OCI-LY1 (cell line): ENCODE measurements at regions not wholly inside any gene's neighbourhood (a gene's known extent, or its start where the extent isn't known, plus 50 kb on each side); places are given as distances from the start of the nearest gene placed in this dataset.

Experiments used
- H2AFZ ChIP-seq: fragments of 200-600 bp; sonication (generic), shearing (Covaris generic); 2 replicates; pipeline ENCODE4 v1.6.0; 2014; ENCODE audit warnings: antibody characterized with exemption, mild to moderate bottlenecking, low read length
- H3F3A ChIP-seq: fragments of 200-600 bp; sonication (generic), shearing (Covaris generic); 2 replicates; pipeline ENCODE4 v1.6.0; 2014; ENCODE audit warnings: mild to moderate bottlenecking, antibody characterized with exemption, low read length, moderate library complexity; ENCODE audit not compliant: insufficient read depth
- H3K27ac ChIP-seq: fragments of 200-600 bp; sonication (generic); 2 replicates; pipeline ENCODE4 v1.5.1; 2014; ENCODE audit warnings: low read length, mixed run types, mild to moderate bottlenecking, low read depth; ENCODE audit not compliant: poor library complexity, severe bottlenecking
- H3K27me3 ChIP-seq: fragments of 200-600 bp; sonication (generic); 2 replicates; pipeline ENCODE4 v1.6.0; 2014; ENCODE audit warnings: antibody characterized with exemption, mild to moderate bottlenecking, low read length, moderate library complexity; ENCODE audit not compliant: insufficient read depth
- H3K36me3 ChIP-seq: fragments of 200-600 bp; sonication (generic); 2 replicates; pipeline ENCODE4 v1.6.1; 2014; ENCODE audit warnings: mild to moderate bottlenecking, antibody characterized with exemption, low read length, moderate library complexity, mixed read lengths; ENCODE audit not compliant: insufficient read depth
- H3K4me1 ChIP-seq: fragments of 200-600 bp; sonication (generic); 2 replicates; pipeline ENCODE4 v1.5.1; 2014; ENCODE audit warnings: mild to moderate bottlenecking, low read length, moderate library complexity; ENCODE audit not compliant: insufficient read depth, severe bottlenecking
- H3K4me2 ChIP-seq: fragments of 200-600 bp; sonication (generic), shearing (Covaris generic); 2 replicates; pipeline ENCODE4 v1.6.1; 2014; ENCODE audit warnings: low read length
- H3K4me3 ChIP-seq: fragments of 200-600 bp; sonication (generic); 2 replicates; pipeline ENCODE4 v1.5.1; 2014; ENCODE audit warnings: low read length, low read depth, mild to moderate bottlenecking, mixed read lengths; ENCODE audit not compliant: poor library complexity, severe bottlenecking
- H3K79me2 ChIP-seq: fragments of 200-600 bp; shearing (Covaris generic); 2 replicates; pipeline ENCODE4 v1.6.1; 2016; ENCODE audit warnings: mixed run types, low read length, mixed read lengths; ENCODE audit not compliant: insufficient read depth
- H3K9ac ChIP-seq: fragments of 200-600 bp; sonication (generic), shearing (Covaris generic); 2 replicates; pipeline ENCODE4 v1.6.1; 2014; ENCODE audit warnings: mild to moderate bottlenecking, low read length, mixed read lengths
- H3K9me2 ChIP-seq: fragments of 200-600 bp; sonication (generic), shearing (Covaris generic); 2 replicates; pipeline ENCODE4 v1.6.1; 2014; ENCODE audit warnings: low read depth, mild to moderate bottlenecking, low read length, mixed read lengths
- H3K9me3 ChIP-seq: fragments of 200-600 bp; shearing (Covaris generic); 2 replicates; pipeline ENCODE4 v1.6.1; 2014; ENCODE audit warnings: low read length, mixed read lengths
- H4K20me1 ChIP-seq: fragments of 200-600 bp; sonication (generic), shearing (Covaris generic); 2 replicates; pipeline ENCODE4 v1.6.0; 2016; ENCODE audit warnings: mild to moderate bottlenecking, low read length; ENCODE audit not compliant: insufficient read depth
- CTCF ChIP-seq: fragments of 200-600 bp; sonication (generic), shearing (Covaris generic); IDR thresholded peaks from 2 replicates; pipeline ENCODE4 v1.5.1; 2017; ENCODE audit warnings: mild to moderate bottlenecking, antibody characterized with exemption, low read length, moderate library complexity, mixed read lengths
- EZH2 ChIP-seq: fragments of 200-600 bp; sonication (generic), shearing (Covaris generic); IDR thresholded peaks from 2 replicates; pipeline ENCODE4 v1.8.0; 2017; ENCODE audit warnings: borderline replicate concordance, mixed run types, mild to moderate bottlenecking, antibody characterized with exemption, low read length, moderate library complexity, mixed read lengths

DNA sequence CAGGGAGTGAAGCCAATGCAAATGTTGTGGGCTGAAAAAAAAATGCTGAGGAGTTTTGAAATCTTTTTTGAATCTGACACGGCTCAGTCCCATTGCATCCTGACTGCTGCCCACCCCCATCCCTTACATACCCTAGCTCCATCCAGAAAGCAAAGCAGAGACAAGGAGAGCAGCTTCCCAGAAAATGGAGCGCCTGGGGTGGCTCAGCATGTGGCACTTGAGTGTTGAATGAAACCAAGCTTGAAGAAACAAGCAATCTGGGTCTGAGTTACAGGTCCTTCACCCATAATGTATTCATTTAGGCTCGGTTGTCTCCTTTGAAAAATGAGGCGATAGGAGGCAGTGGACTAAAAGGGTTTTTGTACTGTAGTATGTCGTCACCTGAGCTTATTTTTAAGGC, 244.2 kb upstream of the ACVR2A start:
- Histone ChIP-seq H3K9me3 (no peaks in the 10 kb centered on the region), H3F3A (no peaks in the 10 kb centered on the region), H3K79me2 (no peaks in the 10 kb centered on the region), H2AFZ (no peak overlapping the region), H3K9ac (no peak overlapping the region), H3K4me2 (no peak overlapping the region), H3K9me2 (no peaks in the 10 kb centered on the region), H4K20me1 (no peaks in the 10 kb centered on the region), H3K27ac (no peak overlapping the region), H3K36me3 (no peaks in the 10 kb centered on the region), H3K4me3 (no peak overlapping the region), H3K27me3 (no peaks in the 10 kb centered on the region), H3K4me1 (no peaks in the 10 kb centered on the region)
- TF ChIP-seq CTCF: no peak
- no peak for TF ChIP-seq EZH2

DNA sequence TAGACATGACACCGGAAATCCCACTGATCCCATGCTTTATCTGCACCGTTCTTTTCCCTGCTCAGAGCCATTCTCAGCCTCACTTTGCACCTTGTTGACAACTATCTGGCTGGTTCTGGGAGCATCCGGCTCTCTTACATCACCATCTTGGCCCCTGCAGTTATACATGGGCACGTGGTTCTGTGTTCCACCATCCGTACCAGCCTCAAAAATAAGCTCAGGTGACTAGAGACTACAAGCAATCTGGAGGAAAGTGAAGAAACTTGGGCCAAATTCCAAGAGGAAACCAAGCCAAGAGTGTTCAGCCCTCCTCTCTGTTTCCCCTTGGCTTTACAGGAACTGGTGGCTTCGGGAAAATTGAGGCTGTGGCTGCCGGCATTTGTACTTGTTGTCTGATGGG, 244.6 kb upstream of the ACVR2A start:
- Histone ChIP-seq H3F3A (no peaks in the 10 kb centered on the region), H3K79me2 (no peaks in the 10 kb centered on the region), H3K9me2 (no peaks in the 10 kb centered on the region), H3K27ac (no peak overlapping the region), H3K4me2 (no peak overlapping the region), H3K4me3 (no peak overlapping the region), H2AFZ (no peak overlapping the region), H3K9me3 (no peaks in the 10 kb centered on the region), H3K4me1 (no peaks in the 10 kb centered on the region), H3K27me3 (no peaks in the 10 kb centered on the region), H3K36me3 (no peaks in the 10 kb centered on the region), H4K20me1 (no peaks in the 10 kb centered on the region), H3K9ac (no peak overlapping the region)
- TF ChIP-seq EZH2 (no peak), CTCF (no peak)

DNA sequence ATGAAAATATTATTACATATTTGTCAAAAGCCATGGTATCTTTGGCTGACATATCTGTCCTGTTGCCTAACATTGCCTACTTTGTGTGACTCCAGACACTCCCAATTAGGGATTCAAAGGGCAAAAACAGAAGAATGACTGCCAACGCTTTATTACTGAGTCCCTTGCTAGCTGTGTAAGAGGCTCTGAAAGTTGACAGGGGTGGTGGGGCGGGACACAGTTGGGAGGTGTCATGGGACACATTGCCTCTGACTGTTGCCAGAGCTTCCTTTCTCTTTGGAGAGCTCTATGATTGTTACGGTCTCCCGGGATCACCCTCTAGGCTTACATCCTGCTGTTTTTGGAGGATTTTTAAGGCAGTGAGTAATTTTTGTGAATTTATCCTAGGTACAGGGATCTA, 249.6 kb upstream of the ACVR2A start:
- no peaks in the 10 kb centered on the region for H3F3A ChIP-seq
- no peak overlapping the region for H3K4me3 ChIP-seq
- no peak overlapping the region for H3K9ac ChIP-seq
- no peaks in the 10 kb centered on the region for H3K79me2 ChIP-seq
- TF ChIP-seq CTCF: no peak
- no peak for TF ChIP-seq EZH2
- H3K4me2 ChIP-seq: no peak overlapping the region
- no peaks in the 10 kb centered on the region for H3K4me1 ChIP-seq
- H2AFZ ChIP-seq: no peak overlapping the region
- H4K20me1 ChIP-seq: no peaks in the 10 kb centered on the region
- no peaks in the 10 kb centered on the region for H3K36me3 ChIP-seq
- no peaks in the 10 kb centered on the region for H3K27me3 ChIP-seq
- no peaks in the 10 kb centered on the region for H3K9me3 ChIP-seq
- H3K9me2 ChIP-seq: no peaks in the 10 kb centered on the region
- no peak overlapping the region for H3K27ac ChIP-seq
